ENCODE measurements at regions not wholly inside any gene's neighbourhood (a gene's known extent, or its start where the extent isn't known, plus 50 kb on each side); places are given as distances from the start of the nearest gene placed in this dataset.

DNA sequence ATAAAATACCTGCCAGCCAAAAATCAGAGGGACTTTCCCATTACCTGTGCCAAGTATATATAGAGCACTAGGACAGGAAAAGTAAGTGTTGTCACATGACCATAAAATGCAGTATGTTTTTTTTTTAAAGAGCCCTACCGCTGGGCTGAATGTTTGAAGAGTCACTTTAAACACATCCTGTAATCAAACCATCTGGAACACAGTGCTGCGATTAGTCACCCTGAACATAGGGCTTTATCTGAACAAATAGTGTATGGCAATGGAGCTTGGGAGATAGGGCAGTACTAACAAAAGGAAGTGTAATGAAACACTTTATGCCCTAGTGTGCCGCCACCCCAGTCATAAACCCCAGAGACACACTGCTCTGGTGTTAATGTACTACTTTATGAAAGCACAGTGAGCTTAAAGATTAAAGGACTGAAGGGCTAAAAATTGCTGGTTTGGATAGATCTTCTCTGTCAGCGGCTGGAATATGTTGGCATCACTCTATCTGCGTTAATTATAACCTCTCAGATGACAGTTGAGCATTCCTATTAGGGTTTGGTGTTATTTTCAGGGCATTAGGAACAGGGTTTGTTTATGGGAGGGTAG lies 90.4 kb downstream of the ZNF608 start (continued):
- TF ChIP-seq, protein P1, sequence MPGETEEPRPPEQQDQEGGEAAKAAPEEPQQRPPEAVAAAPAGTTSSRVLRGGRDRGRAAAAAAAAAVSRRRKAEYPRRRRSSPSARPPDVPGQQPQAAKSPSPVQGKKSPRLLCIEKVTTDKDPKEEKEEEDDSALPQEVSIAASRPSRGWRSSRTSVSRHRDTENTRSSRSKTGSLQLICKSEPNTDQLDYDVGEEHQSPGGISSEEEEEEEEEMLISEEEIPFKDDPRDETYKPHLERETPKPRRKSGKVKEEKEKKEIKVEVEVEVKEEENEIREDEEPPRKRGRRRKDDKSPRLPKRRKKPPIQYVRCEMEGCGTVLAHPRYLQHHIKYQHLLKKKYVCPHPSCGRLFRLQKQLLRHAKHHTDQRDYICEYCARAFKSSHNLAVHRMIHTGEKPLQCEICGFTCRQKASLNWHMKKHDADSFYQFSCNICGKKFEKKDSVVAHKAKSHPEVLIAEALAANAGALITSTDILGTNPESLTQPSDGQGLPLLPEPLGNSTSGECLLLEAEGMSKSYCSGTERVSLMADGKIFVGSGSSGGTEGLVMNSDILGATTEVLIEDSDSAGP (CRISPR knock-in tag; IDR thresholded peaks at IDR 0.05) = peak; percentile 73
- TF ChIP-seq ZNF644 (tag; IDR thresholded peaks at IDR 0.05; ENCODE audit: low read depth) (0 out of 2 replicates have a peak, but pooled peaks have one; percentile 66), ZBED1 (IDR thresholded peaks at IDR 0.05) (no peak), CBFA2T3 (IDR thresholded peaks at IDR 0.05) (peak; percentile 96), RFX1 (IDR thresholded peaks at IDR 0.05) (no peak), SP1 (CRISPR knock-in tag; IDR thresholded peaks at IDR 0.05) (no peak), IRF2 (CRISPR knock-in tag; IDR thresholded peaks at IDR 0.05) (no peak), HDAC3 (IDR thresholded peaks at IDR 0.05; ENCODE audit: borderline replicate concordance, partially characterized antibody) (peak; percentile 42), TCF3 (CRISPR knock-in tag; IDR thresholded peaks at IDR 0.05) (peak; percentile 89), PML (IDR thresholded peaks at IDR 0.05; ENCODE audit: low read length) (peak; percentile 89), GTF2A2 (tag; IDR thresholded peaks at IDR 0.05) (no peak), ZNF121 (CRISPR knock-in tag; conservative IDR thresholded peaks at IDR 0.05) (no peak), U2AF1 (optimal IDR thresholded peaks at IDR 0.05; ENCODE audit: low read depth, low read length) (no peak), TSC22D4 (tag; IDR thresholded peaks at IDR 0.05) (no peak), ZNF444 (CRISPR knock-in tag; IDR thresholded peaks at IDR 0.05) (no peak), TAF9B (IDR thresholded peaks at IDR 0.05; ENCODE audit: partially characterized antibody) (no peak), TEAD1 (CRISPR knock-in tag; IDR thresholded peaks at IDR 0.05) (no peak), TAL1 (IDR thresholded peaks at IDR 0.05) (peak; percentile 86)
- TF ChIP-seq, protein P2, sequence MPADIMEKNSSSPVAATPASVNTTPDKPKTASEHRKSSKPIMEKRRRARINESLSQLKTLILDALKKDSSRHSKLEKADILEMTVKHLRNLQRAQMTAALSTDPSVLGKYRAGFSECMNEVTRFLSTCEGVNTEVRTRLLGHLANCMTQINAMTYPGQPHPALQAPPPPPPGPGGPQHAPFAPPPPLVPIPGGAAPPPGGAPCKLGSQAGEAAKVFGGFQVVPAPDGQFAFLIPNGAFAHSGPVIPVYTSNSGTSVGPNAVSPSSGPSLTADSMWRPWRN (IDR thresholded peaks at IDR 0.05; ENCODE audit: low read depth) = peak; percentile 69
- TF ChIP-seq, protein P3, sequence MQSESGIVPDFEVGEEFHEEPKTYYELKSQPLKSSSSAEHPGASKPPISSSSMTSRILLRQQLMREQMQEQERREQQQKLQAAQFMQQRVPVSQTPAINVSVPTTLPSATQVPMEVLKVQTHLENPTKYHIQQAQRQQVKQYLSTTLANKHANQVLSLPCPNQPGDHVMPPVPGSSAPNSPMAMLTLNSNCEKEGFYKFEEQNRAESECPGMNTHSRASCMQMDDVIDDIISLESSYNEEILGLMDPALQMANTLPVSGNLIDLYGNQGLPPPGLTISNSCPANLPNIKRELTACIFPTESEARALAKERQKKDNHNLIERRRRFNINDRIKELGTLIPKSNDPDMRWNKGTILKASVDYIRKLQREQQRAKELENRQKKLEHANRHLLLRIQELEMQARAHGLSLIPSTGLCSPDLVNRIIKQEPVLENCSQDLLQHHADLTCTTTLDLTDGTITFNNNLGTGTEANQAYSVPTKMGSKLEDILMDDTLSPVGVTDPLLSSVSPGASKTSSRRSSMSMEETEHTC (IDR thresholded peaks at IDR 0.05) = no peak
- TF ChIP-seq, protein P4, sequence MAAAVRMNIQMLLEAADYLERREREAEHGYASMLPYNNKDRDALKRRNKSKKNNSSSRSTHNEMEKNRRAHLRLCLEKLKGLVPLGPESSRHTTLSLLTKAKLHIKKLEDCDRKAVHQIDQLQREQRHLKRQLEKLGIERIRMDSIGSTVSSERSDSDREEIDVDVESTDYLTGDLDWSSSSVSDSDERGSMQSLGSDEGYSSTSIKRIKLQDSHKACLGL (CRISPR knock-in tag; IDR thresholded peaks at IDR 0.05; ENCODE audit: borderline replicate concordance, poor library complexity, severe bottlenecking) = no peak
- TF ChIP-seq, protein P5, sequence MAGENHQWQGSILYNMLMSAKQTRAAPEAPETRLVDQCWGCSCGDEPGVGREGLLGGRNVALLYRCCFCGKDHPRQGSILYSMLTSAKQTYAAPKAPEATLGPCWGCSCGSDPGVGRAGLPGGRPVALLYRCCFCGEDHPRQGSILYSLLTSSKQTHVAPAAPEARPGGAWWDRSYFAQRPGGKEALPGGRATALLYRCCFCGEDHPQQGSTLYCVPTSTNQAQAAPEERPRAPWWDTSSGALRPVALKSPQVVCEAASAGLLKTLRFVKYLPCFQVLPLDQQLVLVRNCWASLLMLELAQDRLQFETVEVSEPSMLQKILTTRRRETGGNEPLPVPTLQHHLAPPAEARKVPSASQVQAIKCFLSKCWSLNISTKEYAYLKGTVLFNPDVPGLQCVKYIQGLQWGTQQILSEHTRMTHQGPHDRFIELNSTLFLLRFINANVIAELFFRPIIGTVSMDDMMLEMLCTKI (IDR thresholded peaks at IDR 0.05; ENCODE audit: partially characterized antibody) = no peak

All from K562 (cell line).